ENCODE measurements at regions not wholly inside any gene's neighbourhood (a gene's known extent, or its start where the extent isn't known, plus 50 kb on each side); places are given as distances from the start of the nearest gene placed in this dataset.

DNA sequence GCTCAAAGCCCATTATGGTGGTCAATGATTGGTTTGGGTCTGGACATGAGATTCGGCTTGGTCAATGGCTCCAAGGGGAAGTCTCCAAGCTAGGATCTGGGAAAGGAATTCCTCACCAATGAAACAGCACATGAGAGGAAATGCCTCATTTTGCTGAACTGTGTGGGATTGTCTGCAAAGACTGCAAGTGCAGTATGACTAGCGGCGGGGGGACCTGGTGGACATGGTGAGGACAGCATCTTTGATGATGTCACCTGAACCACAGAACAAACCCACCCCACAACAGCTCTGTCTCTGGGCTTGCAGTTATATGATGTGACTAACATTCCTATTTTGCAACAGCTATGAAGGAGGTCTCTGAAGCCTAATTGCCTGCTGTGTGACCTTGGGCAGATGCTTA, 50.6 kb upstream of the NKD1 start:
- no peak for DNase-seq

GRCh38 chr16:50496990-50497389, 51.2 kb upstream of the NKD1 start:
- Mint-ChIP-seq H3K4me1 (ENCODE audit: low read depth, unreplicated experiment) (peaks cover 9% of the 10 kb centered on the region), H3K27me3 (ENCODE audit: unreplicated experiment) (peaks cover 7% of the 10 kb centered on the region), H3K4me3 (ENCODE audit: unreplicated experiment) (no peak overlapping the region), H3K27ac (ENCODE audit: unreplicated experiment) (no peak overlapping the region), H3K9me3 (ENCODE audit: unreplicated experiment) (peaks cover 4% of the 10 kb centered on the region), H3K36me3 (ENCODE audit: unreplicated experiment) (no peaks in the 10 kb centered on the region)
- DNase-seq, result no peak
- no peak for TF ChIP-seq CTCF (IDR thresholded peaks at IDR 0.05; ENCODE audit: partially characterized antibody, unreplicated experiment)

More for the DNA sequence above, 50.6 kb upstream of the NKD1 start:
- Mint-ChIP-seq H3K27ac (ENCODE audit: unreplicated experiment) (no peak overlapping the region), H3K4me1 (ENCODE audit: low read depth, unreplicated experiment) (peaks cover 14% of the 10 kb centered on the region), H3K4me3 (ENCODE audit: unreplicated experiment) (no peak overlapping the region), H3K9me3 (ENCODE audit: unreplicated experiment) (peaks cover 4% of the 10 kb centered on the region), H3K27me3 (ENCODE audit: unreplicated experiment) (peaks cover 7% of the 10 kb centered on the region), H3K36me3 (ENCODE audit: unreplicated experiment) (no peaks in the 10 kb centered on the region)
- no peak for TF ChIP-seq CTCF (IDR thresholded peaks at IDR 0.05; ENCODE audit: partially characterized antibody, unreplicated experiment)

- DNase-seq, result no peak
- no peaks in the 10 kb centered on the region for H3K36me3 Mint-ChIP-seq (ENCODE audit: unreplicated experiment)
- H3K27me3 Mint-ChIP-seq (ENCODE audit: unreplicated experiment), result peaks cover 4% of the 10 kb centered on the region
- no peak overlapping the region for H3K4me3 Mint-ChIP-seq (ENCODE audit: unreplicated experiment)
- H3K27ac Mint-ChIP-seq (ENCODE audit: unreplicated experiment), result no peak overlapping the region
- peaks cover 9% of the 10 kb centered on the region for H3K4me1 Mint-ChIP-seq (ENCODE audit: low read depth, unreplicated experiment)
- no peak for TF ChIP-seq CTCF (IDR thresholded peaks at IDR 0.05; ENCODE audit: partially characterized antibody, unreplicated experiment)
- peaks cover 4% of the 10 kb centered on the region for H3K9me3 Mint-ChIP-seq (ENCODE audit: unreplicated experiment)
These were observed 52.5 kb upstream of the NKD1 start for GRCh38 chr16:50495673-50496072.

- H3K27me3 Mint-ChIP-seq (ENCODE audit: unreplicated experiment), result peaks cover 4% of the 10 kb centered on the region
- H3K4me3 Mint-ChIP-seq (ENCODE audit: unreplicated experiment), result no peak overlapping the region
- no peak for DNase-seq
- no peaks in the 10 kb centered on the region for H3K36me3 Mint-ChIP-seq (ENCODE audit: unreplicated experiment)
- no peak for TF ChIP-seq CTCF (IDR thresholded peaks at IDR 0.05; ENCODE audit: partially characterized antibody, unreplicated experiment)
- H3K27ac Mint-ChIP-seq (ENCODE audit: unreplicated experiment), result no peak overlapping the region
- peaks cover 7% of the 10 kb centered on the region for H3K4me1 Mint-ChIP-seq (ENCODE audit: low read depth, unreplicated experiment)
- peaks cover 5% of the 10 kb centered on the region for H3K9me3 Mint-ChIP-seq (ENCODE audit: unreplicated experiment)
These were observed 53.4 kb upstream of the NKD1 start for GRCh38 chr16:50494501-50495491.

GRCh38 chr16:50491516-50491915, 56.7 kb upstream of the NKD1 start:
- no peak for TF ChIP-seq CTCF (IDR thresholded peaks at IDR 0.05; ENCODE audit: partially characterized antibody, unreplicated experiment)
- Mint-ChIP-seq H3K4me1 (ENCODE audit: low read depth, unreplicated experiment) (no peaks in the 10 kb centered on the region), H3K27me3 (ENCODE audit: unreplicated experiment) (peaks cover 4% of the 10 kb centered on the region), H3K36me3 (ENCODE audit: unreplicated experiment) (no peaks in the 10 kb centered on the region), H3K9me3 (ENCODE audit: unreplicated experiment) (peaks cover 4% of the 10 kb centered on the region), H3K4me3 (ENCODE audit: unreplicated experiment) (no peak overlapping the region), H3K27ac (ENCODE audit: unreplicated experiment) (no peak overlapping the region)
- DNase-seq, result no peak

All from glutamatergic neuron (in vitro differentiated cells).